Activated B cell treated with CpG ODN at 0.5 μM for 24 hours (primary cell): ENCODE measurements at regions not wholly inside any gene's neighbourhood (a gene's known extent, or its start where the extent isn't known, plus 50 kb on each side); places are given as distances from the start of the nearest gene placed in this dataset.

ENCODE experiments used
- ATAC-seq: fragments of 200-7000 bp; cut with Tn5 transposase; one replicate; pipeline ENCODE4 v1.10.0; 2021; ENCODE audit warnings: low read depth, mild to moderate bottlenecking, moderate library complexity
- CTCF ChIA-PET: fragments of 350-600 bp; sonication (Branson Sonifier 250); formaldehyde crosslinking; loops from one replicate; lab custom pipeline; 2021; ENCODE audit warnings: antibody characterized with exemption; lab: Charles Lee
- POLR2A ChIA-PET: fragments of 350-600 bp; sonication (Branson Sonifier 250); formaldehyde crosslinking; loops from one replicate; lab custom pipeline; 2021; ENCODE audit warnings: antibody characterized with exemption; lab: Charles Lee
- DNase-seq: peaks from one replicate; pipeline ENCODE4 v3.0.0; 2022
- H3K27ac Mint-ChIP-seq: one replicate; pipeline ENCODE4 v1.8.0; 2020; ENCODE audit warnings: mixed read lengths
- H3K27me3 Mint-ChIP-seq: one replicate; pipeline ENCODE4 v1.8.0; 2021; ENCODE audit warnings: mixed read lengths
- H3K36me3 Mint-ChIP-seq: one replicate; pipeline ENCODE4 v1.8.0; 2021; ENCODE audit warnings: low read depth, mixed read lengths
- H3K4me1 Mint-ChIP-seq: one replicate; pipeline ENCODE4 v1.8.0; 2021; ENCODE audit warnings: mixed read lengths
- H3K4me3 Mint-ChIP-seq: one replicate; pipeline ENCODE4 v1.8.0; 2020; ENCODE audit warnings: mild to moderate bottlenecking, mixed read lengths
- H3K9me3 Mint-ChIP-seq: one replicate; pipeline ENCODE4 v1.8.0; 2020; ENCODE audit warnings: mixed read lengths
- CTCF ChIP-seq: fragments of 200-600 bp; IDR thresholded peaks from one replicate; pipeline ENCODE4 v1.8.0; 2022; ENCODE audit warnings: antibody characterized with exemption, mild to moderate bottlenecking
- intact Hi-C: fragments of 100-400 bp; cut with micrococcal nuclease; formaldehyde crosslinking; loops from one replicate; pipeline ENCODE4 v1.15.1; 2024

GRCh38 chr2:128584296-128584890, 265.7 kb upstream of the HS6ST1 start:
- no peak overlapping the region for H3K27ac Mint-ChIP-seq
- DNase-seq, result no peak
- H3K4me1 Mint-ChIP-seq, result no peaks in the 10 kb centered on the region
- ChIA-PET CTCF (no interaction called here), POLR2A (no interaction called here)
- ATAC-seq, result no peak
- no peak for TF ChIP-seq CTCF
- no peak overlapping the region for H3K4me3 Mint-ChIP-seq
- intact Hi-C loops, result no loop called here
- H3K27me3 Mint-ChIP-seq, result peaks cover 1% of the 10 kb centered on the region
- no peaks in the 10 kb centered on the region for H3K36me3 Mint-ChIP-seq
- H3K9me3 Mint-ChIP-seq, result peaks cover 7% of the 10 kb centered on the region

GRCh38 chr2:128585706-128586105, 267.0 kb upstream of the HS6ST1 start:
- ChIA-PET POLR2A (no interaction called here), CTCF (no interaction called here)

GRCh38 chr2:128589681-128590080, 271.0 kb upstream of the HS6ST1 start:
- Mint-ChIP-seq H3K9me3 (peaks cover 4% of the 10 kb centered on the region), H3K36me3 (no peaks in the 10 kb centered on the region), H3K27me3 (peaks cover 8% of the 10 kb centered on the region), H3K4me1 (no peaks in the 10 kb centered on the region), H3K4me3 (no peak overlapping the region), H3K27ac (no peak overlapping the region)
- TF ChIP-seq CTCF, result no peak
- CTCF ChIA-PET, result no interaction called here
- POLR2A ChIA-PET, result no interaction called here
- no peak for ATAC-seq
- intact Hi-C loops, result no loop called here
- no peak for DNase-seq

More at GRCh38 chr2:128585706-128586105, 267.0 kb upstream of the HS6ST1 start:
- Mint-ChIP-seq H3K27me3 (peaks cover 6% of the 10 kb centered on the region), H3K27ac (no peak overlapping the region), H3K36me3 (no peaks in the 10 kb centered on the region), H3K9me3 (peaks cover 7% of the 10 kb centered on the region), H3K4me1 (no peaks in the 10 kb centered on the region), H3K4me3 (no peak overlapping the region)
- no peak for TF ChIP-seq CTCF
- no peak for DNase-seq
- intact Hi-C loops, result no loop called here
- no peak for ATAC-seq

- DNase-seq, result no peak
- ChIA-PET POLR2A (no interaction called here), CTCF (no interaction called here)
- peaks cover 3% of the 10 kb centered on the region for H3K9me3 Mint-ChIP-seq
- H3K27me3 Mint-ChIP-seq, result peaks cover 8% of the 10 kb centered on the region
- H3K36me3 Mint-ChIP-seq, result no peaks in the 10 kb centered on the region
- no peak overlapping the region for H3K4me3 Mint-ChIP-seq
- ATAC-seq, result no peak
- intact Hi-C loops, result no loop called here
- H3K4me1 Mint-ChIP-seq, result no peaks in the 10 kb centered on the region
- H3K27ac Mint-ChIP-seq, result no peak overlapping the region
- no peak for TF ChIP-seq CTCF
Measured at GRCh38 chr2:128590309-128591021, 271.8 kb upstream of the HS6ST1 start.

DNA sequence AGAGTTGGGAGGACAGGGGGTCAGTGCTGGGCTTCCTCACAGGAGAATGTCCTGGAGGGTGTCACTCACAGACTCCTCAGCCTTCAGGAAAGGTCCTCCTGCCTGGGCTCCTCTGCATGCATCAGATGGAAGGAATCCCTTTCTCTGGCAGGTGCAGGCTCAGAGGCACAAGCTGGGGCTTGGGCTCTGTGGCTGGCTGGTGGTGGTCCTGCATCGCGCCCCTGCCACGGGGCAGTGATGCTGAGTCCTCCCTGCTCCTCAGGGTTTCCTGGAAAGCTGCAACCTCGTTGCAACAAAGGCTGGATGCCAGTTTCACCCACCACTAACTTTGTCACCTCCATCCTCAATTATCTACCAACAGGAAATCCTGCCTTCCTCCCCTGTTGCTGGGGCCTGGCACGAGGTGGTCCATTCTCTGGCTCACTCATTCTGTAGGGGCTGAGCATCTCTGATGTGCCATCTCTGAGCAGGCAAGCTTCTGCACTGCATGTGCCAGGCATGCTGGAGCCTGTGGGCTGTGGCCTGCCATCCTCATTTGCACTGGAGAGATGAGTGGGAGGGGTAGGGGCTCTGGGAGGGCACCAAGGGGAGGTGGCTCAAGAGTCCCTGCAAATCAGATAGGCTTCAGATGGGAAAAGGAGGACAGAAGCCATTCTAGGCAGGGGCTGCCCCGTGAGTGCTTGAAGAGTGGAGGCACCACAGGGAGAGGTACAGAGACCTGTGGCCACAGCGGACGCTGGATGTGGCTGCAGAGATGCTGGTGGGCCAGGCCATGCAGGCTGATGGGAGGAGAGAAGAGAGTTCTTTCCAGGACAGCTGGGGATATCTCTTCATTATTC, 272.6 kb upstream of the HS6ST1 start:
- no peaks in the 10 kb centered on the region for H3K4me1 Mint-ChIP-seq
- peaks cover under 1% of the 10 kb centered on the region for H3K9me3 Mint-ChIP-seq
- H3K27me3 Mint-ChIP-seq, result peaks cover 8% of the 10 kb centered on the region
- no peaks in the 10 kb centered on the region for H3K36me3 Mint-ChIP-seq
- H3K27ac Mint-ChIP-seq, result no peak overlapping the region
- TF ChIP-seq CTCF, result no peak
- H3K4me3 Mint-ChIP-seq, result no peak overlapping the region
- no peak for DNase-seq
- intact Hi-C loops, result no loop called here
- ATAC-seq, result no peak
- ChIA-PET POLR2A (no interaction called here), CTCF (no interaction called here)
